Neutrophil (primary cell): ENCODE measurements at regions not wholly inside any gene's neighbourhood (a gene's known extent, or its start where the extent isn't known, plus 50 kb on each side); places are given as distances from the start of the nearest gene placed in this dataset.

Experiments
- H3K27ac ChIP-seq: fragments of 200-600 bp; sonication (generic); 2 replicates; pipeline ENCODE4 v1.5.1; 2016; ENCODE audit warnings: mild to moderate bottlenecking, moderate library complexity
- H3K27me3 ChIP-seq: fragments of 200-600 bp; sonication (generic); 2 replicates; pipeline ENCODE4 v1.6.0; 2016; ENCODE audit warnings: mild to moderate bottlenecking
- H3K36me3 ChIP-seq: fragments of 200-600 bp; sonication (generic); 2 replicates; pipeline ENCODE4 v1.5.1; 2017
- H3K4me1 ChIP-seq, 2 experiments: fragments of 200-600 bp in 1 of 2; sonication (generic) in 1 of 2; 1 replicate in 1 of 2; 2 replicates in 1 of 2; pipeline versions ENCODE4 v1.5.1 to v1.6.1; 2013 to 2016; ENCODE audit warnings: low read depth in 1 of 2, low read length in 1 of 2, mild to moderate bottlenecking in 1 of 2, moderate library complexity in 1 of 2; ENCODE audit not compliant: control insufficient read depth in 1 of 2, insufficient read depth in 1 of 2
- H3K4me3 ChIP-seq, 2 experiments: fragments of 200-600 bp in 1 of 2; sonication (generic) in 1 of 2; 1 replicate in 1 of 2; 2 replicates in 1 of 2; pipeline ENCODE4 v1.5.1; 2013 to 2016; ENCODE audit warnings: low read depth in 1 of 2, low read length in 1 of 2, mild to moderate bottlenecking in 1 of 2, moderate library complexity in 1 of 2
- H3K9me3 ChIP-seq: fragments of 200-600 bp; sonication (generic); 2 replicates; pipeline ENCODE4 v1.5.1; 2016
- TF ChIP-seq, protein P1 (sequence below): fragments of 200-600 bp; sonication (generic); IDR thresholded peaks from 2 replicates; pipeline ENCODE4 v1.5.1; 2016; ENCODE audit warnings: antibody characterized with exemption

DNA sequence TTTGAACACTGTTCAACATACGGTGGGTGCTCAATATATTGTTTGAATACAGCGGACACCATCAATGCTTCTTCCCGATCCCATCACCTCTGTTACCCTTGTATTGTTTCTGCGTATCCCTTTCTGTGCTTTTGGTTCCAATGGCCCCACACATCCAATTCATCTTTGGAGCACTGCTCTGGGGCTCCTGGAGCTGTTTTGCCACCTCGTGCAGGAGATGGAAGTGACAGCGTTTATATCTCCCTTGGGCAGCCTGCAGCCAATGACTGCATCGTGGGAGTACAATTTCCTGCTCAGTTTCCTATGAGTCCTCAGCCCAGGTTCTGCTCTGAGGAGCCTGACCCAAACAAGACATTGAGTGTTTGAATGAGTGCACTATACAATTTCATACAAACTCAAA is 50.2 kb upstream of the PIK3CG start:
- TF ChIP-seq, protein P1, sequence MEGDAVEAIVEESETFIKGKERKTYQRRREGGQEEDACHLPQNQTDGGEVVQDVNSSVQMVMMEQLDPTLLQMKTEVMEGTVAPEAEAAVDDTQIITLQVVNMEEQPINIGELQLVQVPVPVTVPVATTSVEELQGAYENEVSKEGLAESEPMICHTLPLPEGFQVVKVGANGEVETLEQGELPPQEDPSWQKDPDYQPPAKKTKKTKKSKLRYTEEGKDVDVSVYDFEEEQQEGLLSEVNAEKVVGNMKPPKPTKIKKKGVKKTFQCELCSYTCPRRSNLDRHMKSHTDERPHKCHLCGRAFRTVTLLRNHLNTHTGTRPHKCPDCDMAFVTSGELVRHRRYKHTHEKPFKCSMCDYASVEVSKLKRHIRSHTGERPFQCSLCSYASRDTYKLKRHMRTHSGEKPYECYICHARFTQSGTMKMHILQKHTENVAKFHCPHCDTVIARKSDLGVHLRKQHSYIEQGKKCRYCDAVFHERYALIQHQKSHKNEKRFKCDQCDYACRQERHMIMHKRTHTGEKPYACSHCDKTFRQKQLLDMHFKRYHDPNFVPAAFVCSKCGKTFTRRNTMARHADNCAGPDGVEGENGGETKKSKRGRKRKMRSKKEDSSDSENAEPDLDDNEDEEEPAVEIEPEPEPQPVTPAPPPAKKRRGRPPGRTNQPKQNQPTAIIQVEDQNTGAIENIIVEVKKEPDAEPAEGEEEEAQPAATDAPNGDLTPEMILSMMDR = no peak
- Histone ChIP-seq H3K4me1 (no peaks in the 10 kb centered on the region), H3K27me3 (no peaks in the 10 kb centered on the region), H3K4me3 (no peak overlapping the region), H3K36me3 (no peaks in the 10 kb centered on the region), H3K9me3 (no peaks in the 10 kb centered on the region), H3K27ac (no peak overlapping the region)
